ENCODE measurements at regions not wholly inside any gene's neighbourhood (a gene's known extent, or its start where the extent isn't known, plus 50 kb on each side); places are given as distances from the start of the nearest gene placed in this dataset.

- no peak for ATAC-seq
- no peaks in the 10 kb centered on the region for H3K79me2 ChIP-seq (ENCODE audit: control insufficient read depth, insufficient read depth, low read length)
- FAIRE-seq, result no peak
- H3K36me3 ChIP-seq (ENCODE audit: control insufficient read depth, insufficient read depth, low read length), result no peaks in the 10 kb centered on the region
- no peaks in the 10 kb centered on the region for H3K27me3 ChIP-seq (ENCODE audit: control insufficient read depth in 2 of 2, insufficient read depth in 2 of 2, low read length in 2 of 2)
- no peak overlapping the region for H3K4me2 ChIP-seq (ENCODE audit: insufficient read depth, low read length)
- H3K9me3 ChIP-seq (replicated peaks; ENCODE audit: control insufficient read depth, insufficient read depth, low read depth, low read length), result no peaks in the 10 kb centered on the region
- in situ Hi-C loops (cut with MboI), result no loop called here
- no peak overlapping the region for H2AFZ ChIP-seq (ENCODE audit: low read depth, low read length)
- intact Hi-C loops (cut with micrococcal nuclease), result loop anchor here (5.0 kb wide), 1 partner anchor 454 kb away; no protein-coding TSS in a partner anchor
- no peak overlapping the region for H3K4me3 ChIP-seq
- no peak for DNase-seq (ENCODE audit: extremely low read depth in 1 of 4, low spot score in 3 of 4)
- CTCF ChIA-PET (ENCODE audit: low intra/inter-chr PET ratio), result no interaction called here
- H3K9ac ChIP-seq (ENCODE audit: insufficient read depth in 1 of 2, low read depth in 2 of 2, low read length in 2 of 2), result no peak overlapping the region
- H3K9me1 ChIP-seq (ENCODE audit: control insufficient read depth, insufficient read depth, low read length), result no peaks in the 10 kb centered on the region
- POLR2A ChIA-PET, result interaction anchor here (0.7 to 2.6 kb wide), 4 partner anchors 9 to 440 kb away, joined by 3 to 13 read pairs (median 6); no protein-coding TSS in a partner anchor
- no TSS peak for BruUV-seq (replicated peaks)
- no peaks in the 10 kb centered on the region for H4K20me1 ChIP-seq (replicated peaks; ENCODE audit: control insufficient read depth, insufficient read depth, low read length)
- peaks cover 28 to 47% of the 10 kb centered on the region in 2 experiments for H3K4me1 ChIP-seq (replicated peaks in 1 of 2; ENCODE audit: control insufficient read depth in 2 of 2, insufficient read depth in 2 of 2, low read length in 2 of 2)
- WGBS (ENCODE audit: insufficient coverage, low coverage, missing lambda C conversion rate), result 84% methylated on average over 9 of the region's 9 CpGs
- no peak overlapping the region for H3K27ac ChIP-seq (ENCODE audit: extremely low read depth, low read depth, low read length)
- TF ChIP-seq CBX3 (IDR thresholded peaks at IDR 0.05; ENCODE audit: borderline replicate concordance in 1 of 2, low read length in 2 of 2), result no peak
- TF ChIP-seq MAFG (tag; conservative IDR thresholded peaks at IDR 0.05), result peak; percentile 71
- TF ChIP-seq C11orf30 (IDR thresholded peaks at IDR 0.05; ENCODE audit: low read depth), result peak; percentile 83
- TF ChIP-seq CEBPB (tag; IDR thresholded peaks at IDR 0.05), result no peak
- no peak for TF ChIP-seq ZNF444 (CRISPR knock-in tag; IDR thresholded peaks at IDR 0.05)
- TF ChIP-seq KDM1A (IDR thresholded peaks at IDR 0.05), result 0 out of 4 replicates have a peak, but pooled peaks of 1 of the 2 experiments have one; percentile 7
- TF ChIP-seq ATF3 (IDR thresholded peaks at IDR 0.05), result peak; percentile 29; the same call in 1 of the 2 replicates
- TF ChIP-seq ATF3 (CRISPR knock-in tag; conservative IDR thresholded peaks at IDR 0.05), result no peak
- TF ChIP-seq NR0B1 (IDR thresholded peaks at IDR 0.05; ENCODE audit: partially characterized antibody), result no peak
- TF ChIP-seq HSF4 (CRISPR knock-in tag; IDR thresholded peaks at IDR 0.05; ENCODE audit: borderline replicate concordance), result no peak
- peak; percentile 69 for TF ChIP-seq MAFK (IDR thresholded peaks at IDR 0.05; ENCODE audit: low read length)
- no peak for TF ChIP-seq ZNF764 (CRISPR knock-in tag; IDR thresholded peaks at IDR 0.05; ENCODE audit: low read depth)
- TF ChIP-seq ZNF121 (CRISPR knock-in tag; conservative IDR thresholded peaks at IDR 0.05), result peak; percentile 87
- no peak for TF ChIP-seq RAD21 (CRISPR knock-in tag; conservative IDR thresholded peaks at IDR 0.05 in 1 of 2, IDR thresholded peaks at IDR 0.05 in 1 of 2)
- peak; percentile 91 for TF ChIP-seq ZNF316 (IDR thresholded peaks at IDR 0.05)
- TF ChIP-seq MAFF (IDR thresholded peaks at IDR 0.05; ENCODE audit: low read length), result peak; percentile 72
- TF ChIP-seq FOSL1 (tag; conservative IDR thresholded peaks at IDR 0.05), result peak; percentile 38; the same call in 1 of the 2 replicates
- no peak for TF ChIP-seq MNT (conservative IDR thresholded peaks at IDR 0.05)
- no peak for TF ChIP-seq HMGXB4 (CRISPR knock-in tag; IDR thresholded peaks at IDR 0.05)
These were observed 125.1 kb downstream of the LY86 start for GRCh38 chr6:6713657-6714056.

Measured in K562 (cell line).